ENCODE measurements at regions not wholly inside any gene's neighbourhood (a gene's known extent, or its start where the extent isn't known, plus 50 kb on each side); places are given as distances from the start of the nearest gene placed in this dataset.

GRCh38 chr14:61130512-61131260 is 149.6 kb downstream of the SLC38A6 start:
- TF ChIP-seq PAX5 (IDR thresholded peaks at IDR 0.05; ENCODE audit: insufficient read depth, low read length, severe bottlenecking) (no peak), SPI1 (IDR thresholded peaks at IDR 0.05; ENCODE audit: low read depth, low read length) (no peak), POLR2AphosphoS5 (IDR thresholded peaks at IDR 0.05; ENCODE audit: low read depth, low read length) (no peak), POLR2A (IDR thresholded peaks at IDR 0.05; ENCODE audit: low read depth, low read length) (no peak), TAF1 (IDR thresholded peaks at IDR 0.05; ENCODE audit: low read depth, low read length) (no peak), POU2F2 (IDR thresholded peaks at IDR 0.05; ENCODE audit: low read depth, low read length) (no peak)
- no peak for DNase-seq (ENCODE audit: insufficient read length, low spot score)
- FAIRE-seq, result no peak

- TF ChIP-seq POLR2AphosphoS5 (IDR thresholded peaks at IDR 0.05; ENCODE audit: low read depth, low read length), result no peak
- no peak for TF ChIP-seq PAX5 (IDR thresholded peaks at IDR 0.05; ENCODE audit: insufficient read depth, low read length, severe bottlenecking)
- no peak for TF ChIP-seq SPI1 (IDR thresholded peaks at IDR 0.05; ENCODE audit: low read depth, low read length)
- no peak for TF ChIP-seq POU2F2 (IDR thresholded peaks at IDR 0.05; ENCODE audit: low read depth, low read length)
- no peak for TF ChIP-seq TAF1 (IDR thresholded peaks at IDR 0.05; ENCODE audit: low read depth, low read length)
- TF ChIP-seq POLR2A (IDR thresholded peaks at IDR 0.05; ENCODE audit: low read depth, low read length), result no peak
- FAIRE-seq, result no peak
- no peak for DNase-seq (ENCODE audit: insufficient read length, low spot score)
Measured at GRCh38 chr14:61129168-61129745, 148.2 kb downstream of the SLC38A6 start.

GRCh38 chr14:61128382-61129167 is 147.5 kb downstream of the SLC38A6 start:
- FAIRE-seq (no peak), DNase-seq (ENCODE audit: insufficient read length, low spot score) (no peak)
- TF ChIP-seq SPI1 (IDR thresholded peaks at IDR 0.05; ENCODE audit: low read depth, low read length), result no peak
- no peak for TF ChIP-seq POU2F2 (IDR thresholded peaks at IDR 0.05; ENCODE audit: low read depth, low read length)
- TF ChIP-seq POLR2AphosphoS5 (IDR thresholded peaks at IDR 0.05; ENCODE audit: low read depth, low read length), result no peak

- no peak for TF ChIP-seq POLR2AphosphoS5 (IDR thresholded peaks at IDR 0.05; ENCODE audit: low read depth, low read length)
- TF ChIP-seq POU2F2 (IDR thresholded peaks at IDR 0.05; ENCODE audit: low read depth, low read length), result no peak
- TF ChIP-seq SPI1 (IDR thresholded peaks at IDR 0.05; ENCODE audit: low read depth, low read length), result no peak
- TF ChIP-seq TAF1 (IDR thresholded peaks at IDR 0.05; ENCODE audit: low read depth, low read length), result no peak
- DNase-seq (ENCODE audit: insufficient read length, low spot score), result no peak
- no peak for FAIRE-seq
Measured at GRCh38 chr14:61126603-61127498, 145.8 kb downstream of the SLC38A6 start.

GRCh38 chr14:61125867-61126572 is 145.0 kb downstream of the SLC38A6 start:
- FAIRE-seq, result peak; percentile 5
- no peak for TF ChIP-seq PAX5 (IDR thresholded peaks at IDR 0.05; ENCODE audit: insufficient read depth, low read length, severe bottlenecking)
- no peak for TF ChIP-seq POLR2AphosphoS5 (IDR thresholded peaks at IDR 0.05; ENCODE audit: low read depth, low read length)
- no peak for TF ChIP-seq TAF1 (IDR thresholded peaks at IDR 0.05; ENCODE audit: low read depth, low read length)
- TF ChIP-seq POU2F2 (IDR thresholded peaks at IDR 0.05; ENCODE audit: low read depth, low read length), result no peak
- no peak for TF ChIP-seq POLR2A (IDR thresholded peaks at IDR 0.05; ENCODE audit: low read depth, low read length)
- no peak for TF ChIP-seq SPI1 (IDR thresholded peaks at IDR 0.05; ENCODE audit: low read depth, low read length)
- no peak for DNase-seq (ENCODE audit: insufficient read length, low spot score)

- FAIRE-seq, result no peak
- no peak for DNase-seq (ENCODE audit: insufficient read length, low spot score)
- TF ChIP-seq PAX5 (IDR thresholded peaks at IDR 0.05; ENCODE audit: insufficient read depth, low read length, severe bottlenecking) (no peak), POLR2A (IDR thresholded peaks at IDR 0.05; ENCODE audit: low read depth, low read length) (no peak), SPI1 (IDR thresholded peaks at IDR 0.05; ENCODE audit: low read depth, low read length) (no peak), POU2F2 (IDR thresholded peaks at IDR 0.05; ENCODE audit: low read depth, low read length) (no peak), POLR2AphosphoS5 (IDR thresholded peaks at IDR 0.05; ENCODE audit: low read depth, low read length) (no peak), TAF1 (IDR thresholded peaks at IDR 0.05; ENCODE audit: low read depth, low read length) (no peak)
Measured at GRCh38 chr14:61125041-61125866, 144.2 kb downstream of the SLC38A6 start.

- DNase-seq (ENCODE audit: insufficient read length, low spot score) (no peak), FAIRE-seq (no peak)
- TF ChIP-seq POU2F2 (IDR thresholded peaks at IDR 0.05; ENCODE audit: low read depth, low read length) (no peak), POLR2AphosphoS5 (IDR thresholded peaks at IDR 0.05; ENCODE audit: low read depth, low read length) (no peak), POLR2A (IDR thresholded peaks at IDR 0.05; ENCODE audit: low read depth, low read length) (no peak)
Measured at GRCh38 chr14:61122862-61123261, 141.8 kb downstream of the SLC38A6 start.

GRCh38 chr14:61121355-61121787 is 140.3 kb downstream of the SLC38A6 start:
- no peak for FAIRE-seq
- no peak for DNase-seq (ENCODE audit: insufficient read length, low spot score)

More at GRCh38 chr14:61121355-61121787, 140.3 kb downstream of the SLC38A6 start:
- TF ChIP-seq SPI1 (IDR thresholded peaks at IDR 0.05; ENCODE audit: low read depth, low read length), result peak; percentile 44; the same call in 1 of the 2 replicates
- TF ChIP-seq POU2F2 (IDR thresholded peaks at IDR 0.05; ENCODE audit: low read depth, low read length), result no peak

Measured in GM12891 (cell line).